ENCODE measurements at regions not wholly inside any gene's neighbourhood (a gene's known extent, or its start where the extent isn't known, plus 50 kb on each side); places are given as distances from the start of the nearest gene placed in this dataset.

DNA sequence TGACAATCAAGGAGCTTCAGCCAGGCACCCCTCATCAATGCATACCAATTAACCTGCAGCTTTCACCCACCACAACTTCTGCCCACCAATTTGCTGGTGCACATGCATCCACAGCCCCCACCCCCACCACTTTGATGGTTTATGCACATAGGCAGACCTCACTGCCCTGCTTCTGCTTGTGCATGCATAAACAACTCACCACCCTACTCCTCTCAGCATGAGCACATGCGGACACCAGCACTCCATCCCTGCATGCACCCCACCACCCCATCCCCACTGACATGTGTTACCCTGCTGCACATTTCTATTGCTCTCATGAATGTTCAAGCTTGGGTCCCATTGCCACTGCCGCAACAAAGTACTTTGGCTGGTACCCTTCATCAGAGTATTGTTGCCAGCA, 94.5 kb upstream of the GALNTL6 start:
- TF ChIP-seq, protein P1, sequence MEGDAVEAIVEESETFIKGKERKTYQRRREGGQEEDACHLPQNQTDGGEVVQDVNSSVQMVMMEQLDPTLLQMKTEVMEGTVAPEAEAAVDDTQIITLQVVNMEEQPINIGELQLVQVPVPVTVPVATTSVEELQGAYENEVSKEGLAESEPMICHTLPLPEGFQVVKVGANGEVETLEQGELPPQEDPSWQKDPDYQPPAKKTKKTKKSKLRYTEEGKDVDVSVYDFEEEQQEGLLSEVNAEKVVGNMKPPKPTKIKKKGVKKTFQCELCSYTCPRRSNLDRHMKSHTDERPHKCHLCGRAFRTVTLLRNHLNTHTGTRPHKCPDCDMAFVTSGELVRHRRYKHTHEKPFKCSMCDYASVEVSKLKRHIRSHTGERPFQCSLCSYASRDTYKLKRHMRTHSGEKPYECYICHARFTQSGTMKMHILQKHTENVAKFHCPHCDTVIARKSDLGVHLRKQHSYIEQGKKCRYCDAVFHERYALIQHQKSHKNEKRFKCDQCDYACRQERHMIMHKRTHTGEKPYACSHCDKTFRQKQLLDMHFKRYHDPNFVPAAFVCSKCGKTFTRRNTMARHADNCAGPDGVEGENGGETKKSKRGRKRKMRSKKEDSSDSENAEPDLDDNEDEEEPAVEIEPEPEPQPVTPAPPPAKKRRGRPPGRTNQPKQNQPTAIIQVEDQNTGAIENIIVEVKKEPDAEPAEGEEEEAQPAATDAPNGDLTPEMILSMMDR (IDR thresholded peaks at IDR 0.05; ENCODE audit: low read depth, low read length, missing control alignments) = no peak
- DNase-seq (ENCODE audit: low read depth) = no peak
- no peak overlapping the region for H3K4me3 ChIP-seq (ENCODE audit: low read depth, low read length)

GRCh38 chr4:171718069-171718468, 95.1 kb upstream of the GALNTL6 start:
- DNase-seq (ENCODE audit: low read depth) = no peak
- TF ChIP-seq, protein P1 (IDR thresholded peaks at IDR 0.05; ENCODE audit: low read depth, low read length, missing control alignments) = no peak
- no peak overlapping the region for H3K4me3 ChIP-seq (ENCODE audit: low read depth, low read length)

DNA sequence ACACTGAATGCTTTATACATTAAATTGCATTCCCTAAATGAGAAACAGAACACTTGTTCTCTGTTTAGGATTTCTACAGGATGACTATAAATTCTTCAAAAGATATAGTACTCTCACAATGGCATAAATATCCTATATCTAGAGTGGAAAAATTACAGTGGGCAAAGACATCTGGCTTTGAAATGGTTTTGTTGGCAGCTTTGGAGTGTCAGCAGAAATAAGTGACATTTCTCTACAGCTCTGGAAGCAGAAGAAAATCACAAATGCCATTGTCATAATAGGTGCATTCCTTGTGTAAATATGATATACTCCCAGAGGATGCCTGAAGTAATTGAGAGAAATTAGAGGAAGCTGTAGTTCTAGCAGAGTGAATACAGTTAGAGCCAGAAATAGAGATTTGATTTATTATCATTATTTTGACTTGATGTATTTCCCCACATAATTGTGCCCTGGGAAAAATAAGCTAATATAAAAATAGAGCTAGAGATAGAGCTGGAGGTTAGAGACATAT, 95.9 kb upstream of the GALNTL6 start:
- no peak for DNase-seq (ENCODE audit: low read depth)
- TF ChIP-seq, protein P1 (IDR thresholded peaks at IDR 0.05; ENCODE audit: low read depth, low read length, missing control alignments) = no peak
- no peak overlapping the region for H3K4me3 ChIP-seq (ENCODE audit: low read depth, low read length)

DNA sequence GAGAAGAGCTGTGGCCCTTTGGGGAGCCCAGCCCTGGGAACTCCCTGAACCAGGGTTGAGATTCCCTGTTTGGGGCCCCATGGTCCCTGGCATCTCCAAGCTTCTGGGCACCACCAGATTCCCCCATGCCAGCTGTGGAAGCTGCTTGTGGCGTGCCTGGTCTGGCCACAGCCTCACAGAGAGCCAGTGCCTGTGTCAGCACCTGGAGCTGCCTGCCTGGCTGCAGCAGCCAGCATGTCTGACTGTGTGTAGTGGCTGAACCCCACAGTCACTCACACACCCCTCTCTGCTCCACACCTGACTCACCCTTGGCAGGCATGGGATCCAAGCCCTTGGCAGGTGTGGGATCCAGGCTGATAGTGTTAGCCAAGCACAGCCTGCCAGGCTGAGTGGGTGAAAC, 97.2 kb upstream of the GALNTL6 start:
- no peak for DNase-seq (ENCODE audit: low read depth)
- H3K4me3 ChIP-seq (ENCODE audit: low read depth, low read length) = no peak overlapping the region
- TF ChIP-seq, protein P1 (IDR thresholded peaks at IDR 0.05; ENCODE audit: low read depth, low read length, missing control alignments) = no peak

DNA sequence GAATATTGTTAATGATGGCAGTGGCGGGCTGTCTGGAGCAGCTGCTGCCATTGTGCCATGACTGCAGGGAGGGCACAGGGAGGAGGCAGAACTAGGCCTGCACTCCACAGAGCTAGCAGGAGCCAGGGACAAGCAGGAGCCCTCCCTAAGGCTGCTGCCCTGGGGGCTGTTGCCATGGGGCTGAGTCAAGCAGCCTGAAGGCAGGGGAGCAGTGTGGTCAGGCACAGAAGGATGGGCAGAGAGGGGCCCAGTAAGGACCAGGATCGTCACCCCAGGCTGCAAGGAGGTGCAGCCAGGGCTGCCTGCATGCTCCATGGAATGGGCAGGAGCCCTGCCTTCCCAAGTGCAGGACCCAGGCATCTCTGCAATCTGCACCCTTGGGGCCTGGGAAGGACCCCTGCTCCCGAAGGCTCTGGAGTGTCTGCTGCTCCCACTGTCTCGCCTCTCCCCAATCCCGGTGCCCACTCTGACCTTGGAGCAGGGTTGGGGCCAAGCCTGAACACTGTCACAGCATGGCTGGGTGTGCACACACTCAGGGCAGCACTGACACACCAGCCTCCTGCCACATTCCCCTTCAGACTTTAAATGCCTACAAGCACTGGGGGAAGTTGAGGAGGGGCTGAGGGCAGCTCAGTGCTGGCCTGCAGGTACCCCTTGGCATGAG, 98.3 kb upstream of the GALNTL6 start:
- H3K4me3 ChIP-seq (ENCODE audit: low read depth, low read length) = no peak overlapping the region
- TF ChIP-seq, protein P1 (IDR thresholded peaks at IDR 0.05; ENCODE audit: low read depth, low read length, missing control alignments) = no peak

DNA sequence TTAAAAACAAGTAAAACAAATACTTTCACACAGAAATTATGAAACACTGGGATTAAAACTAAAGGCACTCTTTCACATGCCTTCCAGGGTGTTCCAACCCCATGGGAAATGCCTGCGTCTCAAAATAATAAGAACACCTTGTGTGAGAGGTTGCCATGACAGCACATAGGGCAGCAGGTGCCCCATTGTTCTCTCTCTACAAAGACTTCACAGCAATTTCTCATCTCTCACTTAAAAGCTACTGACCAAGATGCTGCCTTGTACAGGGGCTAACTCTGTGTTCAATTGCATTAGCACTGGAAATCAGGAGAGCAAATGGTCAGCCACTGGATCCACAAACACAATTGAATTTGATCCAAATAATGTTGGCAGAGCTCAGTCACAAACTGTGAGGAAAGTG, 102.5 kb upstream of the GALNTL6 start:
- TF ChIP-seq, protein P1 (IDR thresholded peaks at IDR 0.05; ENCODE audit: low read depth, low read length, missing control alignments) = no peak
- DNase-seq (ENCODE audit: low read depth) = no peak
- no peak overlapping the region for H3K4me3 ChIP-seq (ENCODE audit: low read depth, low read length)

More for the DNA sequence above, 98.3 kb upstream of the GALNTL6 start:
- no peak for DNase-seq (ENCODE audit: low read depth)
